Osteoblast (primary cell): ENCODE measurements at regions not wholly inside any gene's neighbourhood (a gene's known extent, or its start where the extent isn't known, plus 50 kb on each side); places are given as distances from the start of the nearest gene placed in this dataset.

Experiments used
- DNase-seq: peaks from one replicate; pipeline ENCODE4 v3.0.0; 2011; ENCODE audit warnings: low spot score, mixed read lengths; ENCODE audit not compliant: insufficient read length; ENCODE audit errors: missing footprints
- H2AFZ ChIP-seq: 2 replicates; pipeline ENCODE4 v1.6.0; 2011; ENCODE audit warnings: mild to moderate bottlenecking, low read length
- H3K27ac ChIP-seq: 2 replicates; pipeline ENCODE4 v1.5.1; 2011; ENCODE audit warnings: mild to moderate bottlenecking, low read depth, low read length, moderate library complexity
- H3K27me3 ChIP-seq: 2 replicates; pipeline ENCODE4 v1.6.0; 2012; ENCODE audit warnings: mild to moderate bottlenecking, control low read depth, inconsistent platforms, low read length, moderate library complexity; ENCODE audit not compliant: insufficient read depth
- H3K36me3 ChIP-seq: 2 replicates; pipeline ENCODE4 v1.5.1; 2011; ENCODE audit warnings: mild to moderate bottlenecking, low read length, control low read depth, moderate library complexity; ENCODE audit not compliant: insufficient read depth
- H3K4me1 ChIP-seq: 2 replicates; pipeline ENCODE4 v1.5.1; 2011; ENCODE audit warnings: mild to moderate bottlenecking, low read length, control low read depth, moderate library complexity; ENCODE audit not compliant: insufficient read depth
- H3K4me2 ChIP-seq: 2 replicates; pipeline ENCODE4 v1.6.0; 2011; ENCODE audit warnings: mild to moderate bottlenecking, low read length; ENCODE audit not compliant: insufficient read depth
- H3K4me3 ChIP-seq: fragments of 200-600 bp; sonication (generic); 3 replicates; pipeline ENCODE4 v1.5.1; 2012; ENCODE audit warnings: mild to moderate bottlenecking, low read length, inconsistent platforms; ENCODE audit not compliant: insufficient read depth
- H3K79me2 ChIP-seq: 2 replicates; pipeline ENCODE4 v1.6.0; 2012; ENCODE audit warnings: mild to moderate bottlenecking, low read length, control low read depth, inconsistent platforms; ENCODE audit not compliant: insufficient read depth
- H3K9me3 ChIP-seq: 2 replicates; pipeline ENCODE4 v1.5.1; 2011; ENCODE audit warnings: low read depth, low read length, control low read depth
- H4K20me1 ChIP-seq: 2 replicates; pipeline ENCODE4 v1.6.0; 2012; ENCODE audit warnings: mild to moderate bottlenecking, low read length, control low read depth; ENCODE audit not compliant: insufficient read depth
- TF ChIP-seq, protein P1 (sequence below): IDR thresholded peaks from 2 replicates; pipeline ENCODE4 v1.5.1; 2011; ENCODE audit warnings: mild to moderate bottlenecking, low read depth, low read length, moderate library complexity; ENCODE audit errors: extremely low read depth

GRCh38 chr11:80827781-80828180 is 1387.0 kb upstream of the TENM4 start:
- H2AFZ ChIP-seq, result no peak overlapping the region
- no peaks in the 10 kb centered on the region for H3K27me3 ChIP-seq
- H3K79me2 ChIP-seq, result no peaks in the 10 kb centered on the region
- H3K36me3 ChIP-seq, result no peaks in the 10 kb centered on the region
- no peak overlapping the region for H3K4me3 ChIP-seq
- no peak overlapping the region for H3K4me2 ChIP-seq
- no peaks in the 10 kb centered on the region for H3K4me1 ChIP-seq
- no peak overlapping the region for H3K27ac ChIP-seq
- TF ChIP-seq, protein P1, sequence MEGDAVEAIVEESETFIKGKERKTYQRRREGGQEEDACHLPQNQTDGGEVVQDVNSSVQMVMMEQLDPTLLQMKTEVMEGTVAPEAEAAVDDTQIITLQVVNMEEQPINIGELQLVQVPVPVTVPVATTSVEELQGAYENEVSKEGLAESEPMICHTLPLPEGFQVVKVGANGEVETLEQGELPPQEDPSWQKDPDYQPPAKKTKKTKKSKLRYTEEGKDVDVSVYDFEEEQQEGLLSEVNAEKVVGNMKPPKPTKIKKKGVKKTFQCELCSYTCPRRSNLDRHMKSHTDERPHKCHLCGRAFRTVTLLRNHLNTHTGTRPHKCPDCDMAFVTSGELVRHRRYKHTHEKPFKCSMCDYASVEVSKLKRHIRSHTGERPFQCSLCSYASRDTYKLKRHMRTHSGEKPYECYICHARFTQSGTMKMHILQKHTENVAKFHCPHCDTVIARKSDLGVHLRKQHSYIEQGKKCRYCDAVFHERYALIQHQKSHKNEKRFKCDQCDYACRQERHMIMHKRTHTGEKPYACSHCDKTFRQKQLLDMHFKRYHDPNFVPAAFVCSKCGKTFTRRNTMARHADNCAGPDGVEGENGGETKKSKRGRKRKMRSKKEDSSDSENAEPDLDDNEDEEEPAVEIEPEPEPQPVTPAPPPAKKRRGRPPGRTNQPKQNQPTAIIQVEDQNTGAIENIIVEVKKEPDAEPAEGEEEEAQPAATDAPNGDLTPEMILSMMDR, result no peak
- DNase-seq, result no peak
- no peaks in the 10 kb centered on the region for H4K20me1 ChIP-seq
- no peaks in the 10 kb centered on the region for H3K9me3 ChIP-seq

DNA sequence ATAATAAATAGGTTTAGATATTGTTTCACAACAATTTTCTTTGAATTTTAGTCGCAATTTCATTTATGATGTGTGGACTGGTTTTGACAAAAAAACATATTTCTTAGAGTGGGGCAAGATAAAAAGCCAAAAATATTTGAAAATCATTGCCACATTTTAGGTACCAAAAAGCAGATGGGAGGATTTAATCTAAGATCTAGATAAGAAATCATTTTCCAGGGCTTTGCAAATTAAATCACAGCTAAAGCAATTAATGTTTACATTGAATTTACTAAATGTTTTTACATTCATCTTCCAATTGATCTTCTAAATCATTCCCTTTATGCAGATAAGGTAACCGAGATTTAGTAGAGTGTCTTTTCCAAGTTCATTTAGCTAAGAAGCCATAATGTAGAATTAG is 1386.0 kb upstream of the TENM4 start:
- no peaks in the 10 kb centered on the region for H3K4me1 ChIP-seq
- H3K79me2 ChIP-seq, result no peaks in the 10 kb centered on the region
- H2AFZ ChIP-seq, result no peak overlapping the region
- H3K27me3 ChIP-seq, result no peaks in the 10 kb centered on the region
- no peaks in the 10 kb centered on the region for H4K20me1 ChIP-seq
- H3K36me3 ChIP-seq, result no peaks in the 10 kb centered on the region
- no peak overlapping the region for H3K27ac ChIP-seq
- TF ChIP-seq, protein P1, result no peak
- H3K4me3 ChIP-seq, result no peak overlapping the region
- DNase-seq, result no peak
- H3K4me2 ChIP-seq, result no peak overlapping the region
- H3K9me3 ChIP-seq, result no peaks in the 10 kb centered on the region

GRCh38 chr11:80822308-80822707 is 1381.5 kb upstream of the TENM4 start:
- Histone ChIP-seq H2AFZ (no peak overlapping the region), H3K4me3 (no peak overlapping the region), H3K27ac (no peak overlapping the region), H3K79me2 (no peaks in the 10 kb centered on the region), H4K20me1 (no peaks in the 10 kb centered on the region), H3K9me3 (no peaks in the 10 kb centered on the region), H3K27me3 (no peaks in the 10 kb centered on the region), H3K36me3 (no peaks in the 10 kb centered on the region), H3K4me1 (no peaks in the 10 kb centered on the region), H3K4me2 (no peak overlapping the region)
- DNase-seq, result no peak
- TF ChIP-seq, protein P1, result no peak

GRCh38 chr11:80819271-80819670 is 1378.4 kb upstream of the TENM4 start:
- TF ChIP-seq, protein P1, result no peak
- H3K27me3 ChIP-seq, result no peaks in the 10 kb centered on the region
- H3K36me3 ChIP-seq, result no peaks in the 10 kb centered on the region
- H3K4me3 ChIP-seq, result no peak overlapping the region
- peaks cover 4% of the 10 kb centered on the region for H3K9me3 ChIP-seq
- no peaks in the 10 kb centered on the region for H4K20me1 ChIP-seq
- H3K27ac ChIP-seq, result no peak overlapping the region
- DNase-seq, result no peak
- H2AFZ ChIP-seq, result no peak overlapping the region
- no peaks in the 10 kb centered on the region for H3K79me2 ChIP-seq
- no peaks in the 10 kb centered on the region for H3K4me1 ChIP-seq
- H3K4me2 ChIP-seq, result no peak overlapping the region
